ENCODE measurements at regions not wholly inside any gene's neighbourhood (a gene's known extent, or its start where the extent isn't known, plus 50 kb on each side); places are given as distances from the start of the nearest gene placed in this dataset.

DNA sequence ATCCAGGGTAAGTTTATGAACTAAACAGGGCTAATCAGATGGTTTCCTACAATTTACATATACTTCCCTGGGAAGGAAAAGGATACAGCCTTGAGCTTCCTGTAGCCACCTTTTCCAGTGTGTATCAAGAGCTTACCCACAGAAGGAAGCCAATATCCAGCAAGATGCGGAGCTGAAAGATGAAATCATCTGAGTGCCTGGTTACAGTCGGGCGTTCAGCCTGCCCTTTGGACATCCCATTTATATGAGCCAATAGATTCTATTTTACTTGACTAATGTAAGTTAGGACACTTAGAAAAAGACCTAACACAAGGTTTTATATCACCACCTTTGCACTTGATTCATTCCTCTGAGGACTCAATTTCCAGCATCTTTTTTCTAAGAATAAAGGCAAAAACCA is 108.2 kb downstream of the UCHL5 start:
- DNase-seq: no peak

- DNase-seq: peak; percentile 89
Observed at GRCh38 chr1:192951691-192952460, 107.3 kb downstream of the UCHL5 start.

- peak; percentile 60 for DNase-seq
Observed at GRCh38 chr1:192952646-192953045, 106.5 kb downstream of the UCHL5 start.

GRCh38 chr1:192954705-192955265 is 104.4 kb downstream of the UCHL5 start:
- peak; percentile 4 for DNase-seq

- DNase-seq: no peak
Observed at GRCh38 chr1:192958350-192958749, 100.8 kb downstream of the UCHL5 start.

- DNase-seq: peak; percentile 69
Observed at GRCh38 chr1:192958871-192959270, 100.3 kb downstream of the UCHL5 start.

- DNase-seq: no peak
Observed at GRCh38 chr1:192959657-192960186, 99.4 kb downstream of the UCHL5 start.
